Hypothalamus (tissue), 51 donors: ENCODE measurements at regions not wholly inside any gene's neighbourhood (a gene's known extent, or its start where the extent isn't known, plus 50 kb on each side); places are given as distances from the start of the nearest gene placed in this dataset.

Experiments used
- DNase-seq, 51 donors: peaks; one replicate each; lab custom pipeline; 2025; lab: John Stamatoyannopoulos, UW

DNA sequence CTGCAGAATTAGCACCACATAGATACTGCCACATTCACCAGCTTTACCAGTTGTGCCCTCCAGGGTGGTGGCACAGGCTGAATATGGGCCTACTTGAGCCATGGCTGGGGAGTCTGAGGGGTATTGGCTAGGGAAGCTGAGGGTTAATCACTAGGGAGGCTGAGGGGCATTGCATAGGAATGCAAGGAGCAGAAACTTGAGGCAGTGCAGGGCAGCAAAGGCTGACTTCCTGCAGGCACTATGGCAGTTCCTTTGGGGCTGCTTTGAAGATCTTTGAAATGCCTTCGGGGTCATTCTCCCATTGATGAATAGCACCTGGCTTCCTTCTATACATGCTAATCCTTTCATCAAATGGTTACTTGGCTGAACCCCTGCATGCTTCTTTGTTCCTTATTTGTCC, 171.5 kb downstream of the RCN1 start:
- DNase-seq: no peak

DNA sequence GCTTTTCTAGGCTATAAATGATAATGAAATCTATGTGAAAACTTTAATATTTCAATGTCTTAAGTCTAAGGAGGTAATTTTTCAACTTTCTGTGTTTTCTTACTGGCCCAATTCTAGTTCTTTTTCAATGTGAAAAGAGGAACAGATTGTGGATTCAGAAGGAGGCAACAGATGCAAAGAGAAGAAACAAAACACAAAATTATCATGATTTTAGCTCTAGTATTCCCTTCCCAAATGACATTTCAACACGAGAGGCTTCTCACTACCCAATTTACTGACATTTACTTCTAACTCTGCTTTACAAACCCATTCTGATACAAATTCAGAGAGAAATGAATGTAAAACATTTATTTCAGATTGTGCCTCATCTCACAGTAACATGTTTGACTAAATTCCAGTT, 169.4 kb downstream of the WT1 start:
- DNase-seq: no peak

DNA sequence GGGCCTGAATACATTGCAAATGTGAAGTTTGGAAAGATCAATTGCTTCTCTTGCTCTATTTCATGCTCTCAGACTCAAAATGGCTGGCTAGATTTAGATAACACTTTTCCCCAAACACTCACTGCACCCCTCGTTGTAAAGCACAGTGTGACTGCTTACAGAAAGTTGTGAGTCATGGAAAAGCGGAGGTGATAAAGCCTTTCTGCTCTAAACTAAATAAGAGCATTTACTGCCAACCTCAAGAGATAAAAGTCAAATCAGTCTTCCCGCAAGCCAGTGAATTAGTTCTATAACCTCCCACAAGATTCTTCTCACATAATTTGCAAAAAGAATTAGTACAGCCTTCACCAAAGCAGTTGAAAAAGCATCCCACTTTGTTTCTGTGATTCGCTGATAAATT, 168.7 kb downstream of the WT1 start:
- peak in 1 of 51 donors; percentile 40 for DNase-seq

DNA sequence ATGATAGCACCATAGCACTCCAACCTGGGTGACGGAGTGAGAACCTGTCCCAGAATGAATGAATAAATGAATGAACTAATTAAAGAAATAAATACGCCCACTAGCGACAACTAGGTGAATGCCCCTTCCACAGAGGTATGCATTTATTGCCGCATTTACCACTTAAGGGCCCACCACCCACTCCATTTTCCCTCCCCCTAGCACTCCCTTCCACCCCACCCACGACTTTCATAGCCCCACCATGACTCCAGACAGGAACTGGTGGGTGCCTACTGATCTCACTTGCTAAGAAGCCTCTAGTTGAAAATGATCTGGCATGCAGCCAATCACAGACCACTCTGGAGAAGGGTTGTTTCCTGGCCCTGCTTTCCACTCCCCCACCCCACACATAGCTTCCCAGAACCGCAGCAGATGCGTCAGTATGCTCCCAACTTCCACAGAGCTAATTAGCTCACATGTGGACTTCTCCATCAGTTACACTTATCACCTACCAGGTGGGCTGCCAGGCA, 167.6 kb downstream of the WT1 start:
- DNase-seq: no peak

DNA sequence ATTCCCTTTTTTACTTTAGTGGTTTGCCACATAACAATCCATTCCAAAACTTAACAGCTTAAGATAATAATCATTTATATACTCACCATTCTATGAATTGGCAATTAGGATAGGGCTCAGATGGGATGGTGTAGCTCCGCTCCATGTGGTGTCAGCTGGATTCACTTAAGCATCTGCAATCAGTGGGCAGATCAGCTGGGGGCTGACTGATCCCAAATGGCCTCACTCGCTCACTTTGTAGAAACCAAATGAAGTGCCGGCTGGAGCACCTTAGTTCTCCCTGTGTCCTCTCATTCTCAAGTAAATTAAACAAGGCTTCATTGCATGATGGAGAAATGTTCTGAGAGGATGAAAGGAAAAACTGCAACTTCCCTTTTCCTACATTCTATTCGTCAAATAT, 161.4 kb downstream of the WT1 start:
- DNase-seq: no peak

DNA sequence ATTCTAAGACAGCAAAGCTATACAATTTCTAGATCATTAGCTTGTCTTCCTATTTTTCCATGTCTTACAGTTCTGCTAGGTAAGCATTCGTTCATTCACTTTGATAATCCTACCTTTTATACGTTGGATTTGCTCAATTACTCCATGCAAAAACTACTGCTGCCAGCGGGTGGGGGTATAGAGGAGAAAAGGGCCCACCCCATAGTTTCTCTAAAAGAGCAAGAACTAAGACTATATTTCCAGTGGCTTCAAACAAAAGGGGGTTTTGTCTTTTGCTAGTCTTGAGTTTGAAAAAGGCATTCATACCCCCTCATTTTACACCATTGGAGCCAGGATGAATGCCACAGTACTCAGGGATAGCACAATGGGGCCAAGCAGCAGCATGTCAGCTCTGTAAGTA, 155.7 kb downstream of the WT1 start:
- no peak for DNase-seq

DNA sequence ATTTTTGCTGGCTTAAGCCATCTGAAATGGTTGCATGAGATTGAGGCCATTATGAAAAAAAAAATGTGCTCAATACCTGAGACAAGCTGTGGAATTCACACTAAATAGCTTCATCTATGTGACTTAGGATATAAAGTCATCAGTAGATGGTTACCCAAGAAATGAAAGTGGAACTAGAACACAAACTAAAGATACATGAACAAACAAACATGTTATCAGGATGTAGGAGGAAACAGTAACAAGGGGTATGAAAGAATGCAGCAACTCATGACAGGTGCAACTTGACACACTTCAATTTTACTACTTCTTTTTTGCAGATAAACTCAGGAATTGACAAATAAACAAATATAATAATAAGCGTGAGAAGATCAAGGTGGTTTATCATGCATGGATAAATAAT, 155.0 kb downstream of the WT1 start:
- DNase-seq: no peak

DNA sequence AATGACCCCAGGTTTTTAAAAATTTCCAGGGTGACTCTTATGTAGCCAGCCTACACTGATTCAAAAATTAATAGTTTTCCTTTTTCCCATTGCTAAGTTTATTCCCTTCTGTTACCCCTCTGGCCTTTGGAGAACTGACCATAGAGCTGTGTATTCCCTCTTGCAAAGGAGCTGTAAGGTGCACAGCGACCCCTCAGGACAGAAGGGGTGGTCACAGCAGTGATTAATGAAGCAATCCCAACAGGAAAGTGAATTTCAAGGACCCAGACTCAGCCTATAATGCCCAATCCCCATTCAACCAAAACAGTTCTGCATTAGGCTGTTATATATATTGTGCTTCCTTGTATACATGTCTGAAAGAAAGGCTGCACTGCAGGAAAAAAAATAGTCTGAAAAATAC, 147.1 kb downstream of the WT1 start:
- no peak for DNase-seq

DNA sequence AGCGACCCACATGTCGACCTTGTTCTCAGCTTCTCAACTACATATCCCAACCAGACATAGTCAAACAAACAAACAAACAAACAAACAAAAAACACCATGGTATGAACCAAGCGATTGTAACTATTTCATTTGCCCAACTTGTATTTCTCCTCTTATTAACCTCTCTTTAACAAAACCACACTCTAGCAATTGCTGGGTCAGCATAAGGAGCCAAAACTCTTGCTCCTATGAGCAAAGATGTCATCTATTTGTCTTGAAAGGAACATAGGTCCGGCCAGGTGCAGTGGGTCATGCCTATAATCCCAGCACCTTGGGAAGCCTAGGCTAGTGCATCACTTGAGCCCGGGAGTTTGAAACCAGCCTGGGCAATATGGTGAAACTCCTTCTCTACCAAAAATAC, 145.6 kb downstream of the WT1 start:
- DNase-seq: no peak

DNA sequence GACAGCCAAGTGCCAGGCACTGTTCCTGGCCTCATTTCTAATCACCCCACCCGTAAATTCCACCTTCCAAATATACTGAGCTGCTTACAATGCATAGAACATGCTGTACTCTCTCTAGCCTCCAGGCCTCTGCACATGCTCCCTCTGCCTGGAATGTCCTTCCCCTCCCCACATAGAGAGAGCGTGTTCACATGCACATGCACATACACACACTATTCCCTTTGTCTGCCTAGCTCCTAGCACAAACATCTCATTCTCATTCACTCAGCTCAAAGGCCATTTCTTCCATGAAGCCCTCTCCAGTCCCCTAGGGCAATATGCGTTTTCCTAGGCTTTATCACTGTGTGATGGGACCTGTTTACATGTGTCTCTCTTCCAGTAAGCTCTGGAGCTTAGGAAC, 144.6 kb downstream of the WT1 start:
- DNase-seq: peak in 31 of 51 donors; percentile 1 to 83 (median 15)

DNA sequence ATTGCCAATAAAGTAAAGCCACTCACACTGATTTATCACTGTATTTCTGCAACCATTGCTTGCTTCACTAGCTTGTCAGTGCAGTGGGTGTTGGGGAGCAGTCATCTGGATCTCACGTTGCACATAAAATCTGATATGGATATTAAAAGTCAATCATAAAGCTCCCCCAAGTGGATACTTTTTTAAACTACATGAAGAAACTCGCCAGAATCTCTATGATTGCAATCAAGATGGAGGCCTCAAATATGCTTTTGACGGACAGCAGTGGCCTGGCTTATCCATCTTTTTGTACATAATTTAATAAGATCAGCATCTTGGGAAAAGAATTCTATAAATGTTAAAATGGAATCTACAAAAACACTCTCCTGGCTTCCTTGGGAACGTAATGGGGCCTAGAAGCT, 137.7 kb downstream of the WT1 start:
- DNase-seq: peak in 6 of 51 donors; percentile 3 to 79 (median 9)

DNA sequence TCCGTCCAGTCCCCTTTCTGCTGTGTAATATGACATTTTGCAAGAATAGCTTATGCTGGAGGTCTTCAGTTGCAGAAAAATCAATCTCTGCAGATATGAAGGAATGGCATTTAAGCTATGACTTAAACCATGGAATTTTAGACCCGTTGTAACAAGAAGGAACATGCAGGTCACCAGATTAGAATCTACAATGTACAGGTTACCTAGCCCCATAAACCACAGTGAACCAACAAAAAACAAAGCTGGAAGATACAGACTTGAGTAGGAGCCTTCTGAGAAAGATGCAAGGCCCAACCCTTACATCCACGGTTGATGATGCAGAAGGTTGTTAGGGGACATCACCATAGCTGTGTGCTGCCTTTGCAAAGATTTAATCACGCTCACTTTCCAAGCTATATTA, 132.5 kb downstream of the WT1 start:
- DNase-seq: no peak

DNA sequence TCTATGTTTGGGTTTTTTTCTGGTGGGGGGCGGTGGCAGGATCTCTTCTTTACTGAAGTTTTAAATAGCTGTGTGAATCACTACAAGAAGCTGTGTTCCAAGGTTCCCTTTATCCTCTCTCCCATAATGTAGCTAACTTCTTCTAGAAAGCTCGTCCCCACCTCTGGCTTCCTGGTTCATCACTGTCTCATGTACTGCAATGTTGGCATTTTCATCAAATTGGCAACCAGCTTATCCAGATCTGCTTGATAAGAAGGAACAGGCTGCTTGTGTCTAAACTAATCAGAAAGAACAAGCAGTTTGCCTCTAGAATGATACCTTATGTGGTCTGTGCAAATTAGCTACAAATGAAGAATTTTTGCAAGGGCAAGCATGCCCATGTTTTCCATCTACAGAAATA, 130.8 kb downstream of the WT1 start:
- no peak for DNase-seq

DNA sequence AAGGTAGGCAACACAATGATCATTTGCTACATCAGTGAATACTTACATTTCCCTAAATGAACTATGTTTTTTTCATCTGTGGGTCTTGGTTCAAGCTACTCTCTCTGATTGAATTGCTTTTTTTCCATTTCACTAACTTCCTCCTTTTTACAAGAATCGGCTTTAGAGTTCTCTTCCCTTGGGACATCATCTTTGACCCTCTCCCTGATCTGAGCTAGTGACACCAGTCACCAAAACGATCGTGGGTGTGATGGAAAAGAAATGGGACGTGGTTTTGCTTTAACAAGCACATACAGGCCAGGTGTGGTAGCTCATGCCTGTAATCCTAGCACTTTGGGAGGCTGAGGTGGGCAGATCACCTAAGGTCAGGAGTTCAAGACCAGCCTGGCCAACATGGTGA, 129.9 kb downstream of the WT1 start:
- no peak for DNase-seq

DNA sequence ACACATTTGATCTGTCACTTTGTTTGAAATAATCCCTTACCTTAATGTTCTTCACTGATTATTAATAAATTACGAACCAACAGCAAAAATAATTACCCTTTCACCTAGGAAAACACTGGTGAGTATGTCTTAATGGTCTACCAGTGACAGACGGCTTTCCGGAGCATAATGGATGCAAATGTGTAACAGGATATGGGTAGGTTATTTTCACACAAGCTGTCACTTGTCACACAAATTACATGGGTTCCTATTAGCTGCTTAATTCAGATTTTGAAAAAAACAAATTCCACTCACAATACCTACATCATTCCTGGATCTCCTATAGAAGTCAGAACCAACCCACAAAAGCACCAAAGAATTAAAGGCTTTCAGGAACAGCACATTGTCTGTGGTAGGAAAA, 127.9 kb downstream of the WT1 start:
- no peak for DNase-seq

DNA sequence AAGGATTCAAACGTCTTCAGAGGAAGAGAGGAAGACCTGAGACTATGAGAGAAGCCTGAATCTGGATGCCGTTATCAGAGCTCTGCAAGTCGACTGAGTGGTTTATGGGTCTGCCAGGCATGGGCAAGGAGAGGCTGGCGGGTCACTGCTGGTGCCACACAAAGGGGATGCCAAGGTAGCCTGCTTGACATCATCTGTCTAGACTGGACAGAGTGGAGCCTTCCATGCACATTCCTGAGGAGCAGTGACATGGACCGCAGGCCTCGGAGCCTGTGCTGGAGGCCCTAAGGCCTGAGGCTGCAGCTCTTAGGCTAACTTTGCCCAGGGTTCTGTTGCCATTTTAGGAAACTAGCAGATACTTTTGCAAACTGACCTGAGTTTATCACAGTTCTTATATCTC, 127.4 kb downstream of the WT1 start:
- no peak for DNase-seq

DNA sequence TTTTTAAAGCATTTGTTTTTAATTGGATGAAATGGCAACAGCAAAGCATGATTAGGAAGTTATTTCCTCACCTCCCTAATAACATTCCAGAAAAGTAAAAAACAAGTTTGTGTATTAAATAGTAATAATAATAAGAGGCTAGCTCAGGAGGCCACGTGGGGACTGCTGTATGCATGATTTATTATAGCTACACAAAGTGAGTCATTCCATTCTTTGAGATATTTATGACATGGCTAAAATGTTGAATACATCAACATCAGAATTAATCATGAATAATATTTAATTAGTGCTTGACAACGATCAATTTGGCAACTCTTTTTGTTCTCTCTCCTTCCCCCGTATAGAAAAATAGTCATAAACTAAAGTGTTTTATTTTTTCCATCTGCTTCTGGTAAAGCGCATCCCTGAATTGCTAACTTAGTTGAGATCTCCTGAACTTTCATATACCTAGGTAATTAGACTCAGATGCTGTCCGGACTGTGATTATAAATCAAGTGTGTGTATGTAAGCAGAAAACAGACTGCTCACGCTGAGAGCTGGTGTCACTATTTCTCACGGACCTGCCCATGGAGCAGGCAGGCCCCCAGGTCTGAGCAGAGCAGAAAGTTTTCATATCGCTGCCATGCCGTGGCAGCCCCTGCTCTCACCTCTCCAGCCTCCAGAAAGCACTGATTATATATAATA, 125.7 kb downstream of the WT1 start:
- DNase-seq: no peak

DNA sequence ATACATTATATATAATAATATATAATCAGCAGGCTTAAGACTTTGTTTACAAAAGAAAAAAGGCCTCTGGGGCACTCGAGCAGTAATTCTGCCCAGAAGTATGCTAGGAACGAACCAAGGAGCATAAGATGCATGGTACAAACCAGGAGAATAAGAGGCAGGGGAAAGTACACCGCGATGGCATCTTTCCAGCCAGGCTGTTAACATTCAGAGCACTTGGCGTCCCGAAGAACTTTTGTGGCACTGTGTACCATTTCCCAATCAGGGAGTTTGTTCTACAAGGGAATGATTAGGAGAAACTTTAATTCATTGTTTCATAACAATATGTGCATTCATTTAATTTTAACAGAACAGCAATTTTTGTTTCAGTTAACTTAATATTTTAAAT, 125.1 kb downstream of the WT1 start:
- DNase-seq: peak in 2 of 51 donors; percentile 3 to 4

DNA sequence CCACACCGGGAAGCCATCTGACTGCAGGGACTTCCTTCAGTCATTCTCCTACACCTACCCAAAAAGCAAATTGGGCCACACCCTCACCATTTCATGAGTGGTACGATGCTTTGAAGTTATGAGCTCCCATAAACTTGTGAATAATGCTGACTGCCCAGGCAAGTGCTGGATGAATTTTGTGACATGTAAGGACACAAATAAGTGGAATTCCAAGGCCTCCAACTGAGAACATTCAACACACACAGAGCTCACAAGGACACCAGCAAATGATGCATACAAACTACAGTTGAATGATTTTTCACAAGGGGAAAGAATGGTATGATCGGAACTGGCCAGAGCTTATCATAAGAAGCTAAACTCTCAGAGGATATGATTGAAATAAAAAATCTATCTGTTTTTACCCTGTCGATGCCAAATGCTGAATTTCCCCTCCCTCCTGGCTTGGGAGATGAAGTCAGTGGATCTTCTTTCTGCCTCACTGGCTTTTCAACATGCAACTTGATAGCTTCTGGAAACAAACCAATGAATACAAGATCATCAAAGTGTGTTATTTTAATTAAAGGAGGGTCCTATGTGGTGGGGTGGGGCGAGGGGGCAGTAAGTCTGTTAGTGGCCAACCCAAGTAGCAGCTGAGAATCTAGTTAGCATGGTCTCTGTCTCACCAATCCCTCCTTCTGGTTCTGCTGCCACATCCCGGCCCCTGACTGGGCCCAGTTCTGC, 123.8 kb downstream of the WT1 start:
- no peak for DNase-seq

DNA sequence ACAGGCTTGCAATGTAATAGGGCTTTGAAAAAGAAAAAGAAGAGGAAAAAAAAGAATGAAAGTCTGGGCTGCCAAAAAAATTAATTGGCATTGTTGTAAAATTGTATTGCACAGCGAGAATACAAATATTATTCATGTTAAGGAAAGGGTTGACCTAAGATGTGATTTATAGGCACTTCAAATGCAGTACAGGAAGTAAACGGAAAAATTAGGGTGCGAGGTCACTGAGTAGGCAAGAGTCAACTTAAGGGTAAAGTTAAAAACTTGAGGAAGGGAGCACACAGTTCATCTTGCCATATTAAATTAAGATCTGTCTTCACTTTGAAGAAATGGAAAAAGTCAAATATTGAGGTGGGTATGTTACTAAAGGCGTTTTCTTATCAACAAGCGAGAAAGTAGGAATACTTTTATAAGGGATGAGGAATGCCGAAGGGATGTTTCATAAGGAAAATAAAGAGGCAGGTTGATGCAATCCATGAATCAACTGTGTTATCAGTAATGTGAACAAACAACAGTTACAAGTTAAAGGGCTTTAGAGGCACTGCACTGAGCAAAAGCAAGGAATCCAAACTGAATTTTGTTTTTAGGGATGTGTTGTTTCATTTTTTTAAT, 123.0 kb downstream of the WT1 start:
- DNase-seq: no peak

DNA sequence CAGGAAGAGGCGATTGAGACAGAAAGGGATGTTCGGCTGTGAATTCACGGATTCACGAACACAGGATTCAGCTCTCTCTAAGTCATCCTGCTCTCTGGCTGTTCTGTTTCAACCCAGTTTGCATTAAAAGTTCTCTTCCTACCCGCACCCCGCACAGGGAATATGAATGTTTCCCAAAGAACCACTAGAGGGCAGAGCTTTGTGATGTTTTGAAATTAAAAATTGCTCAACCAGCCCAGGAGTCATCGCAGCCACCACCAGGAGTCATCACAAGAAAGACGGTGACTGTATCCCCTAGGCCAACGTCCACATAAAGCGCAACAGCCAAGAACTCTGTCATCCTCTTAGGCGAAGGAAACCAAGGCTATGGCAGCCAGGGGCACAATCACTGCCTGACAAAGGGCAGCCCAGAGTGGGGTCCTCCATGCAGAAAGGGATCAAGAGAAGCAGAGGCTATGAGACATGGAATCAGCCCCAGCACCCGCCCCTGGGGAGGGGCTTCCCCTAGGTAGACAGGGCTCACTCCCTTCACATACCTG, 122.4 kb downstream of the WT1 start:
- peak in 2 of 51 donors; percentile 0 to 3 for DNase-seq

DNA sequence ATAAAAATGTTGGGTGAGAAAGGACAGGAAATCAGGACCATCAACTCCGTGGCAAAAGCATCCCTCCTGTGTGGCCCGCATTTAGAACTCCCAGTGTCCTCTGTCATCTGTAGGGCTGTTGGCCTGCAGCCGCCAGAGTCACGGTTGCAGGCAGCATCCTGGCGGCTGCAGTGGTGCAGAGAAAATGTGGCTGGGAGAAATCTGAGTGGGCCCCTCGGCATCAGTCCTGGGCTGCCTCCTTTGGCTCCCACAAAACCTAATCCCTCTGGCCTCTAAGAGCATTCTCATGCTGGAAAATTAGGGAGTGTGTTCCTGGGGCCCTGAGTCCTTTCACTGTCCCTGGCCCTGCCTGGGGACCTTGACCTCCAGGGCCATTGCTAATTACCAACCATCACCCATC, 121.9 kb downstream of the WT1 start:
- no peak for DNase-seq
